WI38 (cell line): ENCODE measurements at regions not wholly inside any gene's neighbourhood (a gene's known extent, or its start where the extent isn't known, plus 50 kb on each side); places are given as distances from the start of the nearest gene placed in this dataset.

Experiments
- H3K4me3 ChIP-seq: 2 replicates; pipeline ENCODE4 v1.5.1; 2011; ENCODE audit warnings: low read depth, mild to moderate bottlenecking, control low read depth, low read length
- CTCF ChIP-seq: IDR thresholded peaks from 2 replicates; pipeline ENCODE4 v1.5.1; 2012; ENCODE audit warnings: low read depth, mild to moderate bottlenecking, control low read depth, low read length

- H3K4me3 ChIP-seq = no peak overlapping the region
- TF ChIP-seq CTCF = no peak
Measured at GRCh38 chr11:82384308-82384707, 349.4 kb downstream of the FAM181B start.

- H3K4me3 ChIP-seq = no peak overlapping the region
- TF ChIP-seq CTCF = no peak
Measured at GRCh38 chr11:82373781-82374542, 359.7 kb downstream of the FAM181B start.

GRCh38 chr11:82365351-82365750, 368.3 kb downstream of the FAM181B start:
- H3K4me3 ChIP-seq = no peak overlapping the region
- no peak for TF ChIP-seq CTCF

GRCh38 chr11:82356316-82356715, 377.3 kb downstream of the FAM181B start:
- TF ChIP-seq CTCF = no peak
- H3K4me3 ChIP-seq = no peak overlapping the region

- TF ChIP-seq CTCF = no peak
- H3K4me3 ChIP-seq = no peak overlapping the region
Measured at GRCh38 chr11:82355313-82355823, 378.3 kb downstream of the FAM181B start.

- no peak overlapping the region for H3K4me3 ChIP-seq
- TF ChIP-seq CTCF = no peak
Measured at GRCh38 chr11:82326853-82327252, 406.8 kb downstream of the FAM181B start.

- no peak overlapping the region for H3K4me3 ChIP-seq
- no peak for TF ChIP-seq CTCF
Measured at GRCh38 chr11:82321206-82321605, 412.5 kb downstream of the FAM181B start.
